HL-60 (cell line): ENCODE measurements at regions not wholly inside any gene's neighbourhood (a gene's known extent, or its start where the extent isn't known, plus 50 kb on each side); places are given as distances from the start of the nearest gene placed in this dataset.

Experiments
- DNase-seq, 2 experiments: peaks; one replicate each; pipeline ENCODE4 v3.0.0-alpha.2; 2010 to 2020; ENCODE audit warnings: low read depth in 1 of 2, low spot score in 1 of 2
- H3K27ac ChIP-seq: fragments of 250-450 bp; sonication (Bioruptor Pico); replicated peaks from 2 replicates; pipeline ENCODE4 v1.5.1; 2020; ENCODE audit warnings: mild to moderate bottlenecking, moderate library complexity
- H3K27me3 ChIP-seq: fragments of 250-450 bp; sonication (Bioruptor Pico); 2 replicates; pipeline ENCODE4 v1.5.1; 2021; ENCODE audit warnings: mild to moderate bottlenecking, moderate library complexity; ENCODE audit not compliant: insufficient read depth, poor library complexity, severe bottlenecking
- H3K4me3 ChIP-seq: replicated peaks from 2 replicates; pipeline ENCODE4 v1.5.1; 2011; ENCODE audit warnings: mild to moderate bottlenecking, control low read depth, low read length; ENCODE audit not compliant: insufficient read depth
- GABPA ChIP-seq: IDR thresholded peaks from 2 replicates; pipeline ENCODE4 v1.6.1; 2012; ENCODE audit warnings: low read depth
- POLR2AphosphoS5 ChIP-seq: IDR thresholded peaks from 2 replicates; pipeline ENCODE4 v1.6.1; 2012; ENCODE audit warnings: low read depth
- SPI1 ChIP-seq: IDR thresholded peaks from 2 replicates; pipeline ENCODE4 v1.6.1; 2012; ENCODE audit warnings: low read depth, mild to moderate bottlenecking, borderline replicate concordance
- TF ChIP-seq, protein P1 (sequence below): IDR thresholded peaks from 2 replicates; pipeline ENCODE4 v1.6.1; 2012; ENCODE audit warnings: low read depth; ENCODE audit not compliant: insufficient replicate concordance
- TF ChIP-seq, protein P2 (sequence below): IDR thresholded peaks from one replicate; pipeline ENCODE4 v1.5.1; 2011; ENCODE audit warnings: low read length, control low read depth, inconsistent platforms; ENCODE audit not compliant: insufficient read depth

DNA sequence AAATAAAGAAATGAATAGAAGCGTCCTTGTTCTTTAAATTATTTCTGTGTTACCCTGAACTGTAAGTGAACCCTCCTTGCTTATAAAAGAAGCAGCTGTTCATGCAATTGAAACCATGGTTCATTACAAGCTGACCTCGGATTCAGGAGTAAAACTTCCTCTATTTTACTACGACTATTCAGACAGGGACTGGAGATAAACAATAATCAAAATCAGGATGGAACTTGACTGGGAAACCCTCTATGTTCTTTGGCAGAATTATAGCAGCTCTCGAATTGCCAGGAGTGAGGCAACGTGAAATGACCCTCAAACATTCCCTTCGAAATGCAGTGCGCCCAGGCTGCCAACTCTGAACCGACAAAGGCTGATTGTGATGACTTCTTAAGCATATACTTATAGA is 172.1 kb downstream of the CYP26A1 start:
- no peak for DNase-seq
- Histone ChIP-seq H3K4me3 (no peak overlapping the region), H3K27me3 (peaks cover 3% of the 10 kb centered on the region), H3K27ac (no peak overlapping the region)
- TF ChIP-seq SPI1 (no peak), GABPA (no peak), POLR2AphosphoS5 (no peak)
- TF ChIP-seq, protein P1, sequence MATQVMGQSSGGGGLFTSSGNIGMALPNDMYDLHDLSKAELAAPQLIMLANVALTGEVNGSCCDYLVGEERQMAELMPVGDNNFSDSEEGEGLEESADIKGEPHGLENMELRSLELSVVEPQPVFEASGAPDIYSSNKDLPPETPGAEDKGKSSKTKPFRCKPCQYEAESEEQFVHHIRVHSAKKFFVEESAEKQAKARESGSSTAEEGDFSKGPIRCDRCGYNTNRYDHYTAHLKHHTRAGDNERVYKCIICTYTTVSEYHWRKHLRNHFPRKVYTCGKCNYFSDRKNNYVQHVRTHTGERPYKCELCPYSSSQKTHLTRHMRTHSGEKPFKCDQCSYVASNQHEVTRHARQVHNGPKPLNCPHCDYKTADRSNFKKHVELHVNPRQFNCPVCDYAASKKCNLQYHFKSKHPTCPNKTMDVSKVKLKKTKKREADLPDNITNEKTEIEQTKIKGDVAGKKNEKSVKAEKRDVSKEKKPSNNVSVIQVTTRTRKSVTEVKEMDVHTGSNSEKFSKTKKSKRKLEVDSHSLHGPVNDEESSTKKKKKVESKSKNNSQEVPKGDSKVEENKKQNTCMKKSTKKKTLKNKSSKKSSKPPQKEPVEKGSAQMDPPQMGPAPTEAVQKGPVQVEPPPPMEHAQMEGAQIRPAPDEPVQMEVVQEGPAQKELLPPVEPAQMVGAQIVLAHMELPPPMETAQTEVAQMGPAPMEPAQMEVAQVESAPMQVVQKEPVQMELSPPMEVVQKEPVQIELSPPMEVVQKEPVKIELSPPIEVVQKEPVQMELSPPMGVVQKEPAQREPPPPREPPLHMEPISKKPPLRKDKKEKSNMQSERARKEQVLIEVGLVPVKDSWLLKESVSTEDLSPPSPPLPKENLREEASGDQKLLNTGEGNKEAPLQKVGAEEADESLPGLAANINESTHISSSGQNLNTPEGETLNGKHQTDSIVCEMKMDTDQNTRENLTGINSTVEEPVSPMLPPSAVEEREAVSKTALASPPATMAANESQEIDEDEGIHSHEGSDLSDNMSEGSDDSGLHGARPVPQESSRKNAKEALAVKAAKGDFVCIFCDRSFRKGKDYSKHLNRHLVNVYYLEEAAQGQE: no peak
- TF ChIP-seq, protein P2, sequence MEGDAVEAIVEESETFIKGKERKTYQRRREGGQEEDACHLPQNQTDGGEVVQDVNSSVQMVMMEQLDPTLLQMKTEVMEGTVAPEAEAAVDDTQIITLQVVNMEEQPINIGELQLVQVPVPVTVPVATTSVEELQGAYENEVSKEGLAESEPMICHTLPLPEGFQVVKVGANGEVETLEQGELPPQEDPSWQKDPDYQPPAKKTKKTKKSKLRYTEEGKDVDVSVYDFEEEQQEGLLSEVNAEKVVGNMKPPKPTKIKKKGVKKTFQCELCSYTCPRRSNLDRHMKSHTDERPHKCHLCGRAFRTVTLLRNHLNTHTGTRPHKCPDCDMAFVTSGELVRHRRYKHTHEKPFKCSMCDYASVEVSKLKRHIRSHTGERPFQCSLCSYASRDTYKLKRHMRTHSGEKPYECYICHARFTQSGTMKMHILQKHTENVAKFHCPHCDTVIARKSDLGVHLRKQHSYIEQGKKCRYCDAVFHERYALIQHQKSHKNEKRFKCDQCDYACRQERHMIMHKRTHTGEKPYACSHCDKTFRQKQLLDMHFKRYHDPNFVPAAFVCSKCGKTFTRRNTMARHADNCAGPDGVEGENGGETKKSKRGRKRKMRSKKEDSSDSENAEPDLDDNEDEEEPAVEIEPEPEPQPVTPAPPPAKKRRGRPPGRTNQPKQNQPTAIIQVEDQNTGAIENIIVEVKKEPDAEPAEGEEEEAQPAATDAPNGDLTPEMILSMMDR: no peak

DNA sequence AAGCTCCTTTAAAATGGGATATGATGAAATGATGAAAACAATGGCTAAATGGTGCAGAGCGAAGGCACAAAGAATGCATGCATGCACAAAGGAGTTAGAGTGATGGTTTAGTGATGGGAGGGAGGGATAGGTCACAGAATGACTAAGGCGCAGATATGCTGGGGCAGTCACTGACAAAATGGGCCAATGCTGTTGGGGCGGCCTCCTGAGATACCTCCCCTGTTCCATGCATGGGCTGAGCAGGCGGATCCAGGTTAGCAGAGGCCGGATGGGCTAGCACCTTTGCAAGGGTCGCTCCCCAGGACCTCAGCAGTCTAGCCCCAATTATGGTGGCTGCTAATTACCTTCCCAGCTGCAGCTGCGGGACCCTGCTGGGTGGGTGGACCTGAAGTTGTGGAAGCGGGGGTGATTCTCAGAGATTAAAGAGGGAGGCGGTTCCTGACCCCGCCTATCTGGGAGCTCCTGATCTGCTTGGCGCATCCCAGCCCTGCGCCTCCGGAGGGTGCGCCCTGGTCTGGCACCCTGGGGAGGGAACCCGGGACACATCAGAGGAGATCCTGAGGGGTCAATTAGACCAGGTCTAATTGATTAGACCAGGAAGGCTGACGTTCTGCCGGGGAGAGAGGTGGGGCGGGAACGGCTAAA is 175.0 kb downstream of the CYP26A1 start:
- peaks cover 3% of the 10 kb centered on the region for H3K27me3 ChIP-seq
- no peak overlapping the region for H3K4me3 ChIP-seq
- no peak for DNase-seq
- H3K27ac ChIP-seq: no peak overlapping the region
- TF ChIP-seq GABPA (no peak), POLR2AphosphoS5 (no peak), SPI1 (no peak)
- TF ChIP-seq, protein P2: no peak
- TF ChIP-seq, protein P1: no peak

DNA sequence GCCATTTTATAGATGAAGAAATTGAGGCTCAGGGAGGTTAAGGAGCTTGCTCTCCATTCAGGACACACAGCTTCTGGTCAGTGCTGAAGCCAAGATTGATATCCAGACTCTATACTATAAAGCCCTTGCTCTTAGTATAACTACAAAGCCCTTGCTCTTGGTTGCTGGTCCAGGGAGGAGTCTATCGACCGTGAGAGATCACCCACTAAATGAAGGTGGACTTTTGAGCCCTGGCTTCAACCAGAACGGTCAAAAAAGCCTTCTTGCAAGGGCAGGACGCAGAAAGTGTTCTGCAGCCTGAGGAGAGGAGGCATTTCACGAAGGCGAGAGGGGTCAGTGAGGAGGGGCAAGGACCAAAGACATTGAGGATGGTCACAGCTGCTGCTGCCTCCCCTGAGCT is 176.3 kb downstream of the CYP26A1 start:
- no peak for DNase-seq
- H3K27me3 ChIP-seq: peaks cover 3% of the 10 kb centered on the region
- H3K27ac ChIP-seq: no peak overlapping the region
- no peak overlapping the region for H3K4me3 ChIP-seq
- TF ChIP-seq POLR2AphosphoS5 (no peak), SPI1 (no peak)
- TF ChIP-seq, protein P2: no peak
